LNCAP (cell line): ENCODE measurements at regions not wholly inside any gene's neighbourhood (a gene's known extent, or its start where the extent isn't known, plus 50 kb on each side); places are given as distances from the start of the nearest gene placed in this dataset.

Experiments used
- TF ChIP-seq, protein P1 (sequence below): fragments of 450-650 bp; IDR thresholded peaks from 2 replicates; pipeline ENCODE4 v1.5.1; 2017; ENCODE audit warnings: mild to moderate bottlenecking

GRCh38 chr12:125652681-125653080, 587.4 kb downstream of the AACS start:
- TF ChIP-seq, protein P1, sequence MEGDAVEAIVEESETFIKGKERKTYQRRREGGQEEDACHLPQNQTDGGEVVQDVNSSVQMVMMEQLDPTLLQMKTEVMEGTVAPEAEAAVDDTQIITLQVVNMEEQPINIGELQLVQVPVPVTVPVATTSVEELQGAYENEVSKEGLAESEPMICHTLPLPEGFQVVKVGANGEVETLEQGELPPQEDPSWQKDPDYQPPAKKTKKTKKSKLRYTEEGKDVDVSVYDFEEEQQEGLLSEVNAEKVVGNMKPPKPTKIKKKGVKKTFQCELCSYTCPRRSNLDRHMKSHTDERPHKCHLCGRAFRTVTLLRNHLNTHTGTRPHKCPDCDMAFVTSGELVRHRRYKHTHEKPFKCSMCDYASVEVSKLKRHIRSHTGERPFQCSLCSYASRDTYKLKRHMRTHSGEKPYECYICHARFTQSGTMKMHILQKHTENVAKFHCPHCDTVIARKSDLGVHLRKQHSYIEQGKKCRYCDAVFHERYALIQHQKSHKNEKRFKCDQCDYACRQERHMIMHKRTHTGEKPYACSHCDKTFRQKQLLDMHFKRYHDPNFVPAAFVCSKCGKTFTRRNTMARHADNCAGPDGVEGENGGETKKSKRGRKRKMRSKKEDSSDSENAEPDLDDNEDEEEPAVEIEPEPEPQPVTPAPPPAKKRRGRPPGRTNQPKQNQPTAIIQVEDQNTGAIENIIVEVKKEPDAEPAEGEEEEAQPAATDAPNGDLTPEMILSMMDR = no peak

DNA sequence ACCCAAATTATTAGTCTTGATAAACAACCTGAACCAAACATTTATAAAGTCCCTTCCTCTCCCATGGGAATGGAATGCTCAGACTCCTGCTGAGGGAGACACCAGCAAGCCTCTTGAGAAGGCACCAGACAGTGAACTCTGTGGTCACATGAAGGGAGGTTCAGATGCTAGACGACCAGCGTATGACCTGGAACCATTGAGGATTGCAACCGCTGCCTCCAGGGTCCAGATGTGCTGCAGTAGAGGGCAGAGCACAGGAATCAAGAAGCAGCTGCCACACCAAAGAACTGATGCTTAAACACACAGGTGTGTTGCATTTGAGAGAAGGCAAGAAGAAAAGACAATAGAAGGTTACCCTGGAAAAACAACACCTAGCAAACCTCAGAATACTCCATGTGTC, 592.4 kb downstream of the AACS start:
- TF ChIP-seq, protein P1 = no peak

DNA sequence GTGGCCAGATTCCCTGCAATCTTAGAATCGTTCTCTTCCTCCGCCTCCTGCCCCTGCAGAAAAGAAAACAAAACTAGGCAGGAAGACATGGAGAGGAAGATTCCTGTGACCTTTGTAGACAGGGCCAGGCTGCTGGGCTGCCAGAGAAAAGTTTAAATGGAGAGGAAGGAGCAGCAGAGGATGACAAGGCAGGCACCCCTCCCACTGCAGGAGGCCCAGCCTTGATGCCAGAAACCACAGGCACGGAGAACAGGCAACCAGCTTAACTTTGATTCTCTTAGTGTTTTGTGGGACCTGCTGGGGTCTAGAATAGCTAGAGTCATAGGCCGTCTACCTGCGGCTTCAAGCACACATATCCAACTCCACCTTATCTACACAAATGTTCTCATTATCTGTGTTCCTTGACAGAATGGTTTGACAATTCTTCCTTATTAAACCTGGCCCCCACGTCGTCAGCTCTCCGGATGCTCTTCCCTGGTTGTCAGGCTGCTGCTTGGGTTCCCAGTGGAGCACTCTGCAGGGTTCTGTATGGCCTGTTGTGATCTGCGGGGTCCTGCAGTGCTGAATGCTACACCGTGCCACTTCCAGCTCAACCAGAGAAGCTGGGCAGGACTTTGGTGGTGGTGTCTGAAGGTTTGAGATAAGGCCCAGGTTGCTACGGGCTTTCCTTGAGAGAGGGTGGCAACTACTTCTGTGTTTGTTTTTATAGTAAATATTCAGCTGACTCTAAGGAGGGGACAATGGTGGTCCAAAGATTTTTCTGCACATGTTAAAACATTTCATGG, 609.5 kb downstream of the AACS start:
- TF ChIP-seq, protein P1 = no peak

DNA sequence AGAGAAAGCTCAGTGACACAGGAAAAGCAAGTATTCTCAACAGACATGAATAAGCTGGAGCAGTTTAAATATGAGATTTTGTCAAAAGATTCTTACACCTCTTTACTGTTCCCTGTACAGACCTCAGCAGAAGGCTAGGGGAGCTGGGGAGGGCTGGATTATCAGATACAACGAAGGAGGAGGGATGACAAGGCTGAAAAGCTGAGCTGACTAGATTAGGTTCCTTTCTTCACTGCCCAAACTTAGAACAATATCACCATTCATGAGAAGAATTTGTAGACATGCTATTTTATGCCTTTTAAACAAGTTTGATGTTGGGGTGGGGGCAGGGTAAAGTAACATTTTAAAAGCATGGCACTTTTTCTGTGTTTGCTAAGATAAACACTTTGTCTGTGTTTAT, 611.1 kb downstream of the AACS start:
- TF ChIP-seq, protein P1 = no peak

DNA sequence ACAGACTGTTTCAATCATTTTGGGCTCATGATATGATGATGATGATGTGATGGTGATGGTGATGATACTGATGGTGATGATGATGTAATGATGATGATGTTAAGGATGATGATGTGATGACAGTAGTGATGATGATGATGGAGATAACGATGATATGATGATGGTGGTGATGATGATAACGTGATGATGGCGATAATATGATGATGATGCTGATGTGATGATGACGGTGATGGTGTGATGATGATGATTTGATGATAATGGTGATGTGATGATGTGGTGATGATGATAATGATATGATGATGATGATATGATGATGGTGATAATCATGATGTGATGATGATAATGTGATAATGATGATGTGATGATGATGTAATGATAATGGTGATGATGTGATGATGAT, 612.6 kb downstream of the AACS start:
- TF ChIP-seq, protein P1 = no peak

GRCh38 chr12:125678589-125678993, 613.4 kb downstream of the AACS start:
- TF ChIP-seq, protein P1 = no peak

DNA sequence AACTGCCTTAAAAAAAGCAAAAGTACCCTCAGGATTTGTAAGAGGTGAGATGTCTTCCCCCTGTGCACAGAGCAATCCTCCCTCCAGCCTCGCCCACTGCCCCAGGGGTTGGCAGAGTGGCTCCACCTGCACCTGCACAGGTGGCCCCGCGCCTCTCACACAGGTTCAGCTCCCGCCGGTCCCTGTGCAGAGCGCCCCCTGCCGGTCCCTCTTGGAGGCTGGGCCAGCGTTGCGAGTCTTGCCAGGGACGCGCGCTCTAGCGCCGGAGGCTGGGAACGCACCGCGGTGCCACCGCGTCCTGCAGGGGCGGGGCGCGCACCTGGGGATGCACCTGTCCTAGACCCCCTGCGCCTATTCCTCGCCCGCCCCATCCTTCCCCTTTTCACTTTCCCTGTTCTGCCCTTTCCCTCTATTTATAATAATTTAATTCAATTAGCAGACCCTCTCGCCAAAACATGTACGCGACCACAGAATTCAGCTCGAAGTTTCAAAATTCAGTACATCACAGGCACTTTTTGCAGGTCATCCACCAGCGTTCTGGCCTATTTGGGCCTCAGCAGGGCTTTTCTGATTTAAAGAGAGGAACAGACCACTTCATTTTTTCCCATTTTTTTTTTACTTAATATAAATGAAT, 618.6 kb downstream of the AACS start:
- TF ChIP-seq, protein P1 = peak; percentile 97
